GM21737 (cell line): ENCODE measurements at regions not wholly inside any gene's neighbourhood (a gene's known extent, or its start where the extent isn't known, plus 50 kb on each side); places are given as distances from the start of the nearest gene placed in this dataset.

ENCODE experiments used
- ATAC-seq: cut with Tn5 transposase; IDR thresholded peaks from one replicate; pipeline ENCODE4 v1.9.1; 2021; ENCODE audit warnings: mild to moderate bottlenecking, moderate library complexity; ENCODE audit not compliant: unreplicated experiment

GRCh38 chr12:116654226-116654743 is 83.6 kb downstream of the SPRING1 start:
- ATAC-seq = no peak

DNA sequence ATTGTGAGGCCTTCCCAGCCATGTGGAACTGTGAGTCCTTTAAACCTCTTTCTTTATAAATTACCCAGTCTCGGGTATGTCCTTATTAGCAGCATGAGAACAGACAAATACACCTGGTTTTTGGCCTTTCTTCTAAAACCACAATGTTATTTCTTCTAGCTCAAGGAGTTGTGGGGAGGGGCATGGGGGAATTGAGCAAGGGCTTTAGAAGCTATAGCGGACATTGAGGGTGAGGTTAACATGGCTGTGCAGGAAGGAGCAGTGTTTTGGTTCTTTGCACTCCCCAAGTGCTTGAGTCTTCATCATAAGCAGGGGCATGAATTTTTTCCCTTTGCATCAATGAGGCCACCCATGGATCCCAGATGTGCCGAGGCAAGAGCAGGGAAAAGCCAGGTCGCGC is 86.8 kb downstream of the SPRING1 start:
- ATAC-seq = no peak

DNA sequence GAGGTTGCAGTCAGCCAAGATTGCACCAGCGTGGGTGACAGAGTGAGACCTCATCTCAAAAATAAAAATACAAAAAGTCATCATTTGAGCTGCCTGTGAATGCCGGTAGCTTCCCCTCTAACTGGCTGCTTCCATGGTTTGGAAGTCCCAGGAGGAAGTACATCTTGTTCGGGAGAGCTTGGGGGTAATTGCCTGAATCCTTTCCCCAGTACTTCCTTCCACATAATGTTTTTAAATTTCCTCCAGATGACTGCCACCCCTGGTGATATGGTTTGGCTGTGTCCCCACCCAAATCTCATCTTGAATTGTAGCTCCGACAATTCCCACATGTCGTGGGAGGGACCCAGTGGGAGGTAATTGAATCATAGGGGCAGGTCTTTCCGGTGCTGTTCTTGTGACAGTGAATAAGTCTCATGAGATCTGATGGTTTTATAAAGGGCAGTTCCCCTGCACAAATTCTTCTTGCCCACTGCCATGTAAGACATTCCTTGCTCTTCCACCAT is 87.2 kb downstream of the SPRING1 start:
- ATAC-seq = no peak

DNA sequence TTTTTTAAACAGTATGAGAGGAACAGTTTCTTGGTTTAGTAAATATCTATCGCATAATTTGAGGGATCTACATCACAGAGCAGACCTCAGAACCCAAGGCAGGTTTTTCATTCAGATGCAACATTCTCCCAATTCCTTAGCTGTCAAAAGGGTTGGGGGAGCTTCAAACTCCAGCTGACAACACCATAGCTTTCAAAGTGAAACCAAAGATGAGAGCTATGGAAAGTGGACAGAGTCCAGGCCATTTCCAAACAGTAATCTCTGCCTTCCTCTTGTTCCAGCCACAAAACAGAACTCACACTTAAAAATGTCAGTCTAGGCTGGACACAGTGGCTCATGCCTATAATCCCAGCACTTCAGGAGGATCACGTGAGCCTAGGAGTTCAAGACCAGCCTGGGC is 87.8 kb downstream of the SPRING1 start:
- no peak for ATAC-seq

GRCh38 chr12:116647813-116648212 is 88.6 kb downstream of the MAP1LC3B2 start:
- ATAC-seq = no peak

- ATAC-seq = no peak
These were observed 87.7 kb downstream of the MAP1LC3B2 start for GRCh38 chr12:116646901-116647300.

- no peak for ATAC-seq
These were observed 85.6 kb downstream of the MAP1LC3B2 start for GRCh38 chr12:116644806-116645205.

DNA sequence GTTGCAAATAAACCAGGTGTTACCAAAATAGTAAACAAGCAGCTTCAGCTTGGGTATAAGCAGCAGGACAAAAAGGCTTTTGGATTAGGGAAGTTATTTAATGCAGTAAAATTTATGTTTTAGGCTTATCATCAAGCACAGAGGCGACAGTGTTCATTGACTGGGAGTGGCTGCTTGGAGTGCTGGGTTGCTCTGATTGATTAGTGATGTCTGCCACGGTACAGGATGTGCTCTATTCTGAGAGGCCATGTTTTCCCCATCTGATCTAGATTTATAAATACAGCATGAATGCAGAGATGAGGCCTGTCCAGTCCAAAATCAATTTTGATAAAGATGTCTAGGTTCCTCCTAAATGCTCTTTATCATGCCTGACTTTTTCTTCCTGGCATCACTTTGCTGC is 83.5 kb downstream of the MAP1LC3B2 start:
- ATAC-seq = no peak

DNA sequence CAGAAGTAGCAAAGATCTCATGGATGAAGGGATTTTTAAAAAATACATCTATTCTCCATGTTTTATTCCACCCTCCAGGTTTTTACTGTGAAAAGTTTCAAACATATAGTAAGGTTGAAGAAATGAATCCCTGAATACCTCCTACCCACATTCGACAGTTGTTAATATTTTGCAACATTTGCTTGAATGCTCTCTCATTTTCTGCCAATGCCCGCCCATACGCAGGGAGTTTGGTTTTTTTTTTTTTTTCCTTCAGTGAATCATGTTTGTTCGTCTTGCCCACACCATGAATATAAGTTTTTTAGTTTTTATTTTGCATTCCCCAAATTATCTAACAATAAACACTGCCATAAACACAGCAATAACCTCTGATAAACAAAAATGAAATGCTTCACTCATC is 82.9 kb downstream of the MAP1LC3B2 start:
- no peak for ATAC-seq

DNA sequence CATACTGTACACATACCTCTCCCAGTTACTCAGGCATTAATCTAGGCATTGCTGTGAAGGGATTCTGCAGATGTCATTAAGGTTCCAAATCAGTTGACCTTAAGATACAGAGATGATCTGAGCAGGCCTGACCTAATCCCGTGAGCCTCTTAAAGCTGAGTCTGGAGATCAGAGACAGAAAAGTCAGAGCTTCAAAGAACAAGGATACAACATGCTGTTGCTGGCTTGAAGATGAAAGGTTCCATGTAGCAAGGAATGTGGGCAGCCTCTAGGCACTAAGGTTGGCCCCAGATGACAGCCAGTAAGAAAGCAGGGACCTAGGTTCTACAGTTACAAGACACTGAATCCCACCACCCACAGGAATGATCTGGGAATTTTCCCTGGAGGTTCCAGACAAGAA is 81.1 kb downstream of the MAP1LC3B2 start:
- ATAC-seq = no peak

GRCh38 chr12:116639765-116640164 is 80.6 kb downstream of the MAP1LC3B2 start:
- no peak for ATAC-seq

- ATAC-seq = no peak
These were observed 79.2 kb downstream of the MAP1LC3B2 start for GRCh38 chr12:116638376-116638775.

DNA sequence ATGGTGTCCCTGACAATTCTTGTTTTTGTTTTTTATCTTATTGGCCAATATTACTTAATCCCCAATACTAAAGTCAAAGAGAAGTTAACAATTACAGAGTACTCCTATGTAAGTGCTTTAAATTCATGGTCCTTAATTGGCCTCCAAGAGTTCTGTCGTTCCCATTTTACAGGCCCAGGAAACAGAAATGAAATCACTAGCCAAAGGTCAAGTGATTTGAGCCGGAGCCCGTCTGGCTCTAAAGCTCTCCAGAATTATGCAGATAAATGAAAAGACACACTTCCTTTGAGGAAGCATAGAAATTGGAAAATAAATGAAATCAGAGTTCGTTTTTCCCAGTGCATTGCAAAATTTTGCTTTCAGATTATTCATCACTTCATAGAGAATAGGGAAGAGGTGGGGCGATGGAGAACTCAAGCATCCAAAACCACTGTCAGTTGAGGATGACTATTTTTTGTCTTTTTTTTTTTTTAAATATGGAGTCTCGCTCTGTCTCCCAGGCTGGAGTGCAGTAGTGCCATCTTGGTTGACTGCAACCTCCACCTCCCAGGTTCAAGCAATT is 78.5 kb downstream of the MAP1LC3B2 start:
- ATAC-seq = no peak

- ATAC-seq = no peak
These were observed 77.7 kb downstream of the MAP1LC3B2 start for GRCh38 chr12:116636608-116637519.

DNA sequence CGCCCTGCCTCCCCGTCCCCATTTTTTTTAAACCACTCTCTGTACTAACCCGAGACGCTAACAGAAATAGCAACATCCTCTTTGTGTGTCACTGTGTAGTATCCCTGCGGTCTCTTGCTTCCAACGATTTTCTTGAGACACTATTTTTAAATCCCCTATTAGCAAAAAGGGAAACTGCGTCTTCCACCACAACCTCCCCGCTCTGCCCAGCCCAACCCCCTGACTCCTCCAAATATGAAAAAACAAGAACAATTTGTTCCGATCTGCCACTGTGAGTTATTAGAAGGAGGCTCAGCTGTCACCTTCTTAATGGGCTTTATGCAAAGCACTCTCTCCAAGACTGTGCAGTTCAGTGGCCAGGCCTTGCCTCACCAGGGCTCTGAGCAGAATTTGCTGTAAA is 76.3 kb downstream of the MAP1LC3B2 start:
- no peak for ATAC-seq

DNA sequence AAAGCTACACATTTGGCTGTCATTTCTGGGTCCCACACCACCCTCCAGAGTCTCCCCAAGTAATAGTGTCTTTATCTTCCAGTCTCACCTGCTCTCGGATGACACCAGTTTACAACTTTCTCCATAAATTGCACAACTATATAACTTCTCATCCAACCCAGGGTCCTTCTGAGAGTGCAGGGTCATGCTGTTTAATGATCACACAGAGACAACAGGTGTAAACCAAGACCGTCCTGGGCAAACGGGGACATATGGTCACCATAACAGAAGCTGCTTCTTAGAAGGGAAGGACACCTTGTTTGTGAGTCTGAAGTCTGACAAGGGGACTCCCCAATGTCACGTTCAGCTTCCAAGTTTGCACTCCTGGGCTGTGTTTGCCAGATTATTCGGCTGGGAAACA is 74.3 kb downstream of the MAP1LC3B2 start:
- ATAC-seq = no peak

- ATAC-seq = no peak
These were observed 72.4 kb downstream of the MAP1LC3B2 start for GRCh38 chr12:116631619-116632018.

DNA sequence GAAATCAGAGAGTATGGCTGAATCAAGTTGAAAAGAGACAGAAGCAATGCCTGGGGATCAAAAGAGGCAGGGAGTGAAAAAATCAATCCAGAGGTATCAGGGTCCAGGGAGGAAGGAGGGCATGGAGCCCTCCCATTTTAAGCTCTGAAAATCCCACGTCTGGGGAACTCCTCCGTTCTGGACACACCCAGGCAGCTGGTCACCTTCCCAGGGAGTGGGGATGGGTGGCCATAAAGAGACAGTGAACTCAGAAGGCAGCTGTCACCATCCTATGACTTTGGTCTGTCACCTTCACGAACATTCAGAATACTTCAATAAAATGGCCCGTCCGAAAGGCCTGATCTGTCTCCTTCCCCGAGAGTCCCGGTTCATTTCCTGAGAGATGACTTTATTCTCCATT is 71.6 kb downstream of the MAP1LC3B2 start:
- no peak for ATAC-seq

DNA sequence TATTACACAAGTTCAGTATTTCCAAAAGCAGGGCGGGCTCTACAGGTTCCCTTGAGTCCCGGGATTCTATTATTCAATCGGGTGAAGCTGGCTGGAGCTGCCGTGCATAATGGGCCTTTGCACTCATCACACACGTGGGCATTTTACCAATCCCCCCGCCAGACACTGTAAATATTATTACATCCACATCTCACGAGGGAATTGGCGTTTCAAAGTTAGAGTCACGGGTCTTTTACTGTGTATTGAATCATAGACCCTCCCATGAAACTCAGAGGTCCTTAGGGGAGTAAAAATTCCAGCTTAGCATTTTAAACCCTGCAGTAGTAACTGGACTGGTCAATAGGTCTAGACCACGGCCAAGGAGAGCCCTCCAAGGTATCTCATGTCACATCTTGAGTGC is 70.3 kb downstream of the MAP1LC3B2 start:
- no peak for ATAC-seq

DNA sequence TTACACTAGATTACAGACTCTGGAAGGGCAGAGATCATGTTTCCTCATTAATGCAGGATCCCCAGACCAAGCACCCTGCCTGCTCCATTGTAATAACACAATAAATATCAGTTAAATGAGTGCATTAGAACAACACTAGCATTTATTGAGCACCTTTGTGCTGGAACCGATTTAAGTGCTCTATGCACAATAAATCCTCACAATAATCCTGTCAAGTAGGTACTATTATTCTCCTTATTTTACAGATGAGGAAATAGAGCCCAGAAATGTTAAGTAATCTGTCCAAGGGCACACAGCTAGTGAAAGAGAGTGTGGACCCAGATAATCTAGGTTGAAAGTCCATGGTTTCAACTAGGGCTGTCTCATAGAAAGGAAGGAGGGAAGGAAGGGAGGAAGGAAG is 69.8 kb downstream of the MAP1LC3B2 start:
- no peak for ATAC-seq

DNA sequence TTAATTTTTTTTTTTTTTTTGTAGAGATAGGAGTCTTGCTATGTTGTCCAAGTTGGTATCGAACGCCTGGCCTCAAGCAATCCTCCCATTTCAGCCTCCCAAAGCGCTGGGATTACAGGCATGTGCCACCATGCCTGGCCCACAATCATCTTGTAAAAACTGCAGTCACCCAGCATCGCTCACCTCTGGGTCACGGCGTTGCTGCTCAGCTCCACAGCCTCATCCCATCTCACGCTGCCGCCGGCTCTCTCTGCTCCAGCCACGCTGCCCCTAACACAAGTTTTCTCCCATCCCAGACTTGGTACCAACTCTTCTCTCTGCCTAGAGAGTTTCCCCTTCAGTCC is 69.2 kb downstream of the MAP1LC3B2 start:
- no peak for ATAC-seq
